GM12891 (cell line): ENCODE measurements at regions not wholly inside any gene's neighbourhood (a gene's known extent, or its start where the extent isn't known, plus 50 kb on each side); places are given as distances from the start of the nearest gene placed in this dataset.

Source experiments
- DNase-seq: peaks from one replicate; pipeline ENCODE4 v3.0.0; 2011; ENCODE audit warnings: low spot score; ENCODE audit not compliant: insufficient read length
- FAIRE-seq: peaks from 2 replicates; lab custom pipeline; 2011; peaks lifted over from hg19 to GRCh38; lab: Jason Lieb, UNC
- PAX5 ChIP-seq: IDR thresholded peaks from 2 replicates; pipeline ENCODE4 v1.6.1; 2011; ENCODE audit warnings: low read length, moderate library complexity, mild to moderate bottlenecking; ENCODE audit not compliant: insufficient read depth, severe bottlenecking
- POLR2A ChIP-seq: IDR thresholded peaks from 2 replicates; pipeline ENCODE4 v1.6.1; 2011; ENCODE audit warnings: low read depth, low read length, control low read depth
- POLR2AphosphoS5 ChIP-seq: IDR thresholded peaks from 2 replicates; pipeline ENCODE4 v1.6.1; 2011; ENCODE audit warnings: low read depth, low read length, control low read depth
- POU2F2 ChIP-seq: IDR thresholded peaks from 2 replicates; pipeline ENCODE4 v1.6.1; 2011; ENCODE audit warnings: low read depth, mild to moderate bottlenecking, control low read depth, low read length, moderate library complexity
- SPI1 ChIP-seq: IDR thresholded peaks from 2 replicates; pipeline ENCODE4 v1.6.1; 2011; ENCODE audit warnings: low read depth, low read length, control low read depth
- TAF1 ChIP-seq: IDR thresholded peaks from 2 replicates; pipeline ENCODE4 v1.6.1; 2011; ENCODE audit warnings: low read depth, low read length, control low read depth

- no peak for TF ChIP-seq POLR2A
- no peak for TF ChIP-seq POLR2AphosphoS5
- TF ChIP-seq POU2F2: no peak
- no peak for TF ChIP-seq TAF1
- TF ChIP-seq PAX5: no peak
- no peak for TF ChIP-seq SPI1
- no peak for FAIRE-seq
- DNase-seq: no peak
Observed at GRCh38 chr7:41241641-41242040, 461.2 kb downstream of the INHBA start.

GRCh38 chr7:41239596-41239995 lies 463.3 kb downstream of the INHBA start:
- DNase-seq: no peak
- TF ChIP-seq POU2F2 (no peak), POLR2A (no peak), POLR2AphosphoS5 (no peak), PAX5 (no peak)
- FAIRE-seq: no peak

GRCh38 chr7:41238851-41239331 lies 464.0 kb downstream of the INHBA start:
- FAIRE-seq: no peak
- TF ChIP-seq SPI1: no peak
- TF ChIP-seq POU2F2: no peak
- no peak for TF ChIP-seq POLR2AphosphoS5
- no peak for TF ChIP-seq PAX5
- TF ChIP-seq POLR2A: no peak
- no peak for TF ChIP-seq TAF1
- no peak for DNase-seq

GRCh38 chr7:41237956-41238355 lies 464.9 kb downstream of the INHBA start:
- no peak for DNase-seq
- TF ChIP-seq POLR2AphosphoS5: no peak
- TF ChIP-seq POU2F2: no peak
- no peak for TF ChIP-seq TAF1
- no peak for TF ChIP-seq SPI1
- no peak for TF ChIP-seq POLR2A
- TF ChIP-seq PAX5: no peak
- FAIRE-seq: no peak

DNA sequence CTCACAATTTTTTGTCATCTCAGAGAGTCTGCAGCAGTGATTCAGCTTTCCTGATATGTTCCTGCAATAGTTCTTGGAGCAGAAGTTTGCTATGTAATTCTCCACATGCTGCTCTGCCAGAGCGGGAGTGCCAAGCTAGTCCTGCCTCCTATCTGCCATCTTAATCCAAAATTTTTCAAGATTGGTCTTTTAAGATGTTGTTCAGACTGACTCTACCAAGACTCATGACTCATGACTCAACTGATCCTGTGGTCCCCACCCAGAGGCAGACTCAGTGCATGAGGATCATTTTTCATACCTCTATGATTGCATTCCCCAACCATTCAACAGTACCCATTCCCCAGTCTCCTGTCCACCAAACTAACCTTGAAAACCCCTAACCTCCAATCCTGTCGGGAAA lies 470.8 kb downstream of the INHBA start:
- TF ChIP-seq POLR2A (no peak), PAX5 (no peak), POU2F2 (no peak), POLR2AphosphoS5 (no peak), SPI1 (no peak), TAF1 (no peak)
- FAIRE-seq (no peak), DNase-seq (no peak)

DNA sequence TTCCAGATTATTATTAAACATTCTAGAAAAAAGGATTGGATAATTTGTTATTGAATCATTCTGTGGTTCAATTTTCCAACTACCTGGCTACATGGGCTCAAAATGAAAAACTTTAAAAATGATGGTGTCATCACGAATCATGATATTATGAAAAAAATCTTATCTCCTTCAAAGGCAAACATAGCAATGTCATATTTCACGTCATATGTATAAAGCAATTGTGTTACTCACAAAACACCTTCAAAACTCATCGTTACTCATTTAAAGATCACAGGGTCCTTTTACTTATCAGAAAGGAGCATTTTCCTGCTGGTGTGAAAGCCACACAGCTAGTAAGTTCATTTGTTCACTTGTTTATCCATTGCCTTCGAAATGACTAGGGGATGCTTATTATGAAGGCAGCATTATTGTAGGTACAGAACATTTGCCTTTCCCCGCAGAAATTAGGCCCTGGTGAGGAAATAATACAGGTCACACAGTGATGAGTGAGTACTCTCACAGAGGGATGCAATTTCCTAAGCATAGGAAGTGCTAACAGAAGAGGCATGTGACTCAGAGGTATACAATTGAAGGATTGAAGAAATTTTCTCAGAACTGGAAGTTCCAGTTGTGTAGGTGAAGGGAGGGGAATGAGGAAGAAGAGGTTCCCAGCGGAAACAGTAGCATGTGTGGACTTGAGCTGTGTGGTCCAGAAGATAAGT lies 478.7 kb downstream of the INHBA start:
- DNase-seq (no peak), FAIRE-seq (no peak)
- TF ChIP-seq POLR2AphosphoS5 (no peak), POLR2A (no peak), PAX5 (no peak), SPI1 (no peak), TAF1 (no peak), POU2F2 (no peak)

GRCh38 chr7:41222746-41223145 lies 480.1 kb downstream of the INHBA start:
- DNase-seq (no peak), FAIRE-seq (no peak)
- no peak for TF ChIP-seq POLR2AphosphoS5
- TF ChIP-seq SPI1: no peak
- no peak for TF ChIP-seq TAF1

DNA sequence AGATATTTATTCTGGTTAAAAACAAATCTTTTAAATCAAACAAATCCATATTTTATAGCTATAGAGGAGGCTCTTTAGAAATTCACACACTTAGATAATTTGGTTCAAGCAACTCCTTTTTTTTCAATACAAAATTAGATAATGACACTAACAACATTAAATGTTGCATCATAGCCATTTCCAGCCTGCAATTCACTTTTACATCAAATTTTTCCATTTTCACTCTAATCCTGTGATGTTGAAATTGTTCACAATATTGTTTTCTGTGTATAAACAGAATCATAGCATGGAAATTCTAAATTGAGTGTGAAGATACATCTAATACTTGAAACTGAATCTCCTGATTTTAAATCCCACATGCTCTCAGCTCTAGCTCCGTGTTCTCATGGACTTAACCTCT lies 482.6 kb downstream of the INHBA start:
- TF ChIP-seq POLR2A: no peak
- no peak for TF ChIP-seq POU2F2
- no peak for TF ChIP-seq PAX5
- TF ChIP-seq POLR2AphosphoS5: no peak
- no peak for TF ChIP-seq TAF1
- TF ChIP-seq SPI1: no peak
- FAIRE-seq: no peak
- no peak for DNase-seq

DNA sequence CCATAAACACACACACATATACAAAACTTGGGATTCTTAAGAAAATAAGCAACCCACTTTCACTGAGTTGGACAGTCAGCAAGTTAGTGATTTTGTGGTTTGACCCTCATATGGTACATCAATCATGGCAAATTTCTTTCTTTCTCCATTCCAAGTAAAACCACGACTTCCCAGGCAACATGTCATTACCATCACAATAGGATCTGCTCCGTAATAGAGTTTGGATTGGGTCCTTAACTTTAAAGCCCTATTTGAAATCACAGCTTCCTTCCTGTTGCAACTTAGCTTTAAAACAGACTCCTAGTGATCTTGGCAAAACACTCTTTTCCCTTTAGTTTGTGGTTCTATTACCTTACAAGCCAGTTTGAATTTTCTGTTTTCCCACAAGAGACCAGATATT lies 483.6 kb downstream of the INHBA start:
- TF ChIP-seq SPI1: no peak
- no peak for TF ChIP-seq POLR2A
- TF ChIP-seq POLR2AphosphoS5: no peak
- no peak for TF ChIP-seq PAX5
- TF ChIP-seq POU2F2: no peak
- DNase-seq (no peak), FAIRE-seq (no peak)

- no peak for FAIRE-seq
- TF ChIP-seq POLR2AphosphoS5 (no peak), POU2F2 (no peak), PAX5 (no peak), SPI1 (no peak), POLR2A (no peak), TAF1 (no peak)
- no peak for DNase-seq
Observed at GRCh38 chr7:41217306-41217705, 485.6 kb downstream of the INHBA start.
